ENCODE measurements at regions not wholly inside any gene's neighbourhood (a gene's known extent, or its start where the extent isn't known, plus 50 kb on each side); places are given as distances from the start of the nearest gene placed in this dataset.

DNA sequence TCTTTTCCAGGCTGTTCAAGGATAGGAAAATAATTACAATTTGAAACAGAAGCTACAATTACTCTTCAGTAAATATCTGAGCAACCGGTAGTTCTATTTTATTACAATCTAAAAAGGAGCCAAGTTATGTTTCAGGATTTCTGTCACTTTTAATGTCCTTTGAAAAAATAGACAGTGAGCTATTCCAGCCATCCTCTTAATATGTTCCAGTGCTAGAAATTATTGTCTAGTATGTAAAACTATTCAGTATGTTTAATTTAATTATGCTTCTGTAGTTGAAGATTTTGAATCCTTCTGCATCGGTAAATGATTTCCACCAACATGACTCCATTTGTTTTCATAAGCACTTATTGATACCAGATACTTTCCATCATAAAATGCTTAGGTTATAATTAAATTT lies 129.6 kb upstream of the SEMA3D start:
- TF ChIP-seq, protein P1, sequence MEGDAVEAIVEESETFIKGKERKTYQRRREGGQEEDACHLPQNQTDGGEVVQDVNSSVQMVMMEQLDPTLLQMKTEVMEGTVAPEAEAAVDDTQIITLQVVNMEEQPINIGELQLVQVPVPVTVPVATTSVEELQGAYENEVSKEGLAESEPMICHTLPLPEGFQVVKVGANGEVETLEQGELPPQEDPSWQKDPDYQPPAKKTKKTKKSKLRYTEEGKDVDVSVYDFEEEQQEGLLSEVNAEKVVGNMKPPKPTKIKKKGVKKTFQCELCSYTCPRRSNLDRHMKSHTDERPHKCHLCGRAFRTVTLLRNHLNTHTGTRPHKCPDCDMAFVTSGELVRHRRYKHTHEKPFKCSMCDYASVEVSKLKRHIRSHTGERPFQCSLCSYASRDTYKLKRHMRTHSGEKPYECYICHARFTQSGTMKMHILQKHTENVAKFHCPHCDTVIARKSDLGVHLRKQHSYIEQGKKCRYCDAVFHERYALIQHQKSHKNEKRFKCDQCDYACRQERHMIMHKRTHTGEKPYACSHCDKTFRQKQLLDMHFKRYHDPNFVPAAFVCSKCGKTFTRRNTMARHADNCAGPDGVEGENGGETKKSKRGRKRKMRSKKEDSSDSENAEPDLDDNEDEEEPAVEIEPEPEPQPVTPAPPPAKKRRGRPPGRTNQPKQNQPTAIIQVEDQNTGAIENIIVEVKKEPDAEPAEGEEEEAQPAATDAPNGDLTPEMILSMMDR (IDR thresholded peaks at IDR 0.05): no peak
- no peak for TF ChIP-seq POLR2A (IDR thresholded peaks at IDR 0.05)

Measured in lower leg skin (tissue), 3 donors.